Kidney glomerular epithelial cell (primary cell): ENCODE measurements at regions not wholly inside any gene's neighbourhood (a gene's known extent, or its start where the extent isn't known, plus 50 kb on each side); places are given as distances from the start of the nearest gene placed in this dataset.

Experiments
- DNase-seq: peaks from one replicate; lab custom pipeline; 2025; lab: John Stamatoyannopoulos, UW

DNA sequence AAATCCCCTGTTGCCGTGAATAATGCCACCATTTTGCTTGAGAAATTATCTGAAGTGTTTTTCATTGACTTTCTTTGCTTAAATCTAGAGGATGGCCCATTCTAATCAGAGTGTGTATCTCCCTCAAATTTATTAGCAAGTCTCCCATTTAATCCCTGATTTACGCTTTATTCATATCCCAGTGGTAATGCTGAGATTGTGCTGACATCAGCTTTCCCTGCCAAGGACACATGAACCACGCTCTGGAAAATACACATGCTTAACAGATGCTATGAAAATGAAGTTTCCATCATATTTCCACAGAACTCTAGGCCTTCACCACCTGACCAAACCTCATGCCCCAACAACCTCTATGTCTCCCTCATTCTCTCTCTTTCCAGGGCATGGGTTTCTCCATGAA is 545.4 kb downstream of the TUSC7 start:
- DNase-seq: no peak

DNA sequence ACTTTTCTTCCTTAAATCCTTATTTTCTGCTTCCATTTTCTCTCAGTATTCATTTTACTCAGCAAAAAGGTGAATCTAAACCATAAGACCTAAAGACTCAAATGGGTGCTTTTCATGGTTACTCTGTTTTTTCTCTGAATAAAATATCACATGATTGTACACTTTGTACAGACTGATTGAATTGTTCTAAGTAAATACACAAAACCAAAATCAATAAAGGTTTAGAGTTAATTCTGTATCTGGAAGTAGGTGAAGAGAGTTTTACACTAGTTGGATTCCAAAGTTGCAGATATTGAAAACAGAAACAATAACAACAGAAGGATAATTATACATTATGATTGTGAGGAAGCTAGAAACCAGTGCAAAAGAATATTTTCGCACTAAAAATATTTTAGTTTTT is 546.2 kb downstream of the TUSC7 start:
- no peak for DNase-seq

DNA sequence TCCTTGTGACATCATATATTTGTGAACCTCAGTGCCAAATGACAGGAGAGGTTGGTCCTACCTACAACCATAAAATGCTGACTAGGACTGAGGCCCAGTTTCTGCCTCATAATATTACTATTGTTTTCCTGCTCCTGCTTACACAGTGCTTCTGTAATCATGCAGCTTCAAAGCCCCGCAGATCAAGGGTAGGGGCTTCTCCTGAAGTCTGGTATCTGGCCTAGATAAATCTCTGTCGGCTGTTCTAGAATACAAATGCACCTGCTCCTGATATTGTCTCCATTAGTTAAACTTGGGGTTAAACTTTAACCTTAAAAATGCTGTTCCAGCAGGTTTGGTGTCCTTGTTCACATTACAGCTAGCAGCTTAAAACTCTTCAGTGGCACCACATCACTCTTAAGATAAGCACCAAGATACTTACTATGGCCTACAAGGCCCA is 552.4 kb downstream of the TUSC7 start:
- no peak for DNase-seq

DNA sequence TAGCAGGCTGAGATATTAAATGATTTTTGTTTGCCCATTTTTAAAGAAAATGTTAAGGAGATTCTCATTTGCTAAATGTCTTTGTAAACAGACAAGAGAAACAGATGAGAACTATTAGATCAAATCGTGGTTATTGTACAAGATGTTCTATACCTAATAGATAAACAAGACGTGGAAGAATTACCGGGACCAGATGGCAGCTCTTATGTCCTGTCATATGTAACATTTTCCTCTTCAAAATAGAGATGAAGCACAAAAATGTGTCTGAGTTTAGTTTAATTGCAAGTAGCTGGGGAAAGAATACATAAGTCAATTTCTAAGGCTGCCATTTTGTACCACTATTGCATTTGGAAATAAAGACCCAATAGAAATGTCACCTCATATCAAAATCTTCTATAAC is 553.7 kb downstream of the TUSC7 start:
- DNase-seq: no peak

DNA sequence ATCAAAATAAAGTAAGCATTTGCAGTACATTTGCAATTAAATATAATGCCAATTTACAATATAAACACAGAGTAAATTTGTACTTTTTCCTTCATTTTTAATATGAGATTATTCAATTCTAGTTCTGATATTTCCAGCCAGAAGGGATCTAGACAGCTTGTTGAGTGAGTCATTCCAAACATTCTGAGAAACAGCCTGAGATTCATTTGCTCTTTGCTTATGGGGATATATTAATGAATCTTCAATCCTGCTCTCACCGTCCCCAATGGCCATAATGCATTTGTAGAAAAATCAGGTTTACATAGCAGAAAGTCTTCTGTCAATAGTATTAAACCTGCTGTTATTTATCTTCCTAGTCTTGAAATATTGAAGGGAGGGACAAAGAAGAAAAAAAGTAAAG is 554.2 kb downstream of the TUSC7 start:
- DNase-seq: no peak

DNA sequence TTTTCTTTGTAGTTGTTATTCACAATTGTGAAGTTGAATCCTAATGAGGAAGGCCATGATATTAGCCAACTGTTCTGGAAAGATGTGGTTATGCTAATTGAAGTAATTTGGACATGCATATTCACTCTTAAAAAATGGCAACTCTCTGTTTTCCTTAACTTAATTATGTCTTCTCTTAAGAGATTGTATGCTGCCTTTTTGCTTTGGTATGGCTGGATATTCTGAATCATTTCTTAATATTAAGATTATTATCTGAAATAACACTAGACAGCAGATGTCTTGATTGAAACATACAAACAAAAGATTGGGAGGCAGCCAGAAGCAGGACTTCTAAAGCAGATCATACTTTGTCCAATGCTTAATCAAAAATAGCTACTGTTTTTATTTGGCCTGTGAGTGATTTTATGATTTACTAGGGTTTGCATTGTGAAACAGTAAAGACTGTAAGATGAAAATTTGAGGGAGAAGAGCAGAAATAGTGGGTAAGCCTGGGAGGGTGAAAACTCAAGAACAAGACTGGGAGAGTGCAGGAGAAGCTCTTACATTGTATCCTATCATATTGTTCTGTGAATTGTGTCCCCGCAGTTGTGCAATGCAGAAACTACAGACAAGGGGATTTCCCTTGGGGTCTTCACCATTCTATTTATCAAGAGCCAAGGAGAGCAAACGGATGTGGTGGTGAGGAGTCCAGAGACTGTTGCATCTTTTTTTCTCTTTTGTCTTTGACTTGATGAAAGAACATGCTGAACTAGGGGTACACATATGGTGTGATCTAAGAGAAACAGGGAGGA is 554.8 kb downstream of the TUSC7 start:
- no peak for DNase-seq

DNA sequence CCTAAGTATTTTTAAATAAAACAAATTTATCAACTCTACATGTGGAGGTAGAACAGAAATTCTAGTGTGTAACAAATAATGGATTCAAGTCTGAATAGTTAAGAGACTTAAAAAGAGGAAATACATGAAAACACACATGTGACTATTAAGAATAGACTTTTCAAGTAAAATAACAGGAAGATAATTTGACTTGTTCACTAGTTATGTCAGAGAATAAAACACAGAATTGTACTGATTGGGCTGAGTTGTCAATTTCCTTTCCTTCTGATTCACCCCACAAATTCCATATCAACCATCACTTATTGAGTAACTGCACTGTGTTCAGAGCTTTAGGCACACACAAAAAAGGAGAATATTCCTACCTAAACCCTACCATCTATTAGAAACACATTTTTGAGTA is 557.2 kb downstream of the TUSC7 start:
- no peak for DNase-seq

DNA sequence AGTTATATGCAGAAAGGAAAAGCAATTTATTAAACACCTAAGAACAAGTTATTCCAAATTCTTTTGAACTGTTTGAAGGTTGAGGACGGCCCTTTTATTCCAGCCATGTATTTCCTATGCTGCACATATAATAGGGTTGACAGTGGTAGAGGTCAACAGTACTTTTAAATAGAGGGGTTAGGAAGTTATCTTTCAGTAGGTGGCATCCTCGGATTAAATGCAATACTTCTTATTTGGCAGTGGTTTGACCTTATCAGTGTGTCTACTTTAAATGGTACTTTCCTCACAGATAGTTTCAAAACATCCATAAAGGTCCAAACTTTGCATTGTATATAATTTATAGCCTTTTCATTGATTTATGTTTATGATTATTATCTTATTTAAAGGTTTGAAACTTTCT is 558.7 kb downstream of the TUSC7 start:
- DNase-seq: no peak

DNA sequence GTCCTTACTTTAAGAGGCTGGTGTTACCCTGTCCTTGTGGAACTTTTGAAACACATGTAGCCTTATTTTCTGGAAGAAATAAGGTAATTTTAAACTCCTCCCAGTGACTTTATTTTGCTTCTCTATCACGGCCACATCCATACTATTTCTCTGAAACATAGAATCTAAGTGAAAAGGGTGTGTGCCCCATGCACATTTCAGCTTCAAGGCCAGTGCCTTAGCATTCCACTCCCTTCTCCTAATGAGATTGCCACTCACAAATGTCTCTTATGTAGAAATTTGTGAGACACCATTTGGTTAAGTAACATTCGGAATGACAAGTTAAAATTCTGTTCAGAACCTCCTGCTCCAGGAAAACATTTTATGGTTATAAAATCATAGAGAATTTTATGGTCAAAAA is 562.7 kb downstream of the TUSC7 start:
- no peak for DNase-seq

DNA sequence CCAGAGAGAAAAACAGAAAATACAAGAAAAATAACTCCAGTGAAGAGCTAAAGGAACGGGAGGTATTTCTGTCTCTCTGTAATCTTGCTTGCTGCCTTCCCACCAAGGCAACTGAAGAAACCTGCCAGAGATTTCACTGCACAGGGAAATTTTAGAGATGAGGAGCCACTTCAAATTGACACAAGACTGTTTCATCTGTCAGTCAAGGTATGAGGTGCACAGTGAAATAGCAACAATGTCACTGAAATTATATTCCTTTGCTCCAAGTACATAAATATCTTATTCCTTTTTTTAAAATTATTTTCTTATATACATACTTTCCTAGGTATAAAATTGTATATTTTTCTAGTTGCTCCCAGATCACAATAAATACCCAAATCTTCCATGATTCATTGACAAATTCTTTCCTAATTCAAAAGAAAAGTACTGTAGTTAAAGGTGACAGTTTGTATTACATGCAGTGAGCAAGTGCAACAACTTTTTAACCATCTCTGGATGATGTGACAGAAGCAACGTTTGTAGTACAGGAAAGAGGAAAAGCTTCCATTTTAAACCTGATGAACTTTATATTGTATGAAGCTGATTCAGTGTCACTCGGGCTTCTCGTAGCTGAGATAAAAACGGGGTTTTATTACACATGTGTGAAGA is 563.4 kb downstream of the TUSC7 start:
- no peak for DNase-seq

DNA sequence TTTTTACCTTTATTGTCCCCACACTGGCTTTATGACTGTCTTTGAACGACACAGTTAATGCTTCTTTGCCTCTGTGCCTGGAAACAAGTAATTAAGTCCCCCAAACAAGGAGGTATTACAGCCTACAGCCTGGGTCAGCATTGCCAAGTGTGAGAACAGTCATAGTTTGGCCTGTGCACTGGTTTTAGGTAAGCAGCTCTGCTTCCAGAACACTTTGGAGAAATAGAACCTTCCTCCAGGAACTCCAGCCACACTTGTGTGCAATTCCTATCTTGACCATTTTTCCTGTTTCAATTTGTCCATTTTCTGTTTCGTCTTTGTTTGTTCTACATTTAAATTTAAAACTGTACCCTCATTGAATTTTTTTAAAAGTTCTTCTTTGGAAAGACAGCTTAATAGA is 568.2 kb downstream of the TUSC7 start:
- no peak for DNase-seq

DNA sequence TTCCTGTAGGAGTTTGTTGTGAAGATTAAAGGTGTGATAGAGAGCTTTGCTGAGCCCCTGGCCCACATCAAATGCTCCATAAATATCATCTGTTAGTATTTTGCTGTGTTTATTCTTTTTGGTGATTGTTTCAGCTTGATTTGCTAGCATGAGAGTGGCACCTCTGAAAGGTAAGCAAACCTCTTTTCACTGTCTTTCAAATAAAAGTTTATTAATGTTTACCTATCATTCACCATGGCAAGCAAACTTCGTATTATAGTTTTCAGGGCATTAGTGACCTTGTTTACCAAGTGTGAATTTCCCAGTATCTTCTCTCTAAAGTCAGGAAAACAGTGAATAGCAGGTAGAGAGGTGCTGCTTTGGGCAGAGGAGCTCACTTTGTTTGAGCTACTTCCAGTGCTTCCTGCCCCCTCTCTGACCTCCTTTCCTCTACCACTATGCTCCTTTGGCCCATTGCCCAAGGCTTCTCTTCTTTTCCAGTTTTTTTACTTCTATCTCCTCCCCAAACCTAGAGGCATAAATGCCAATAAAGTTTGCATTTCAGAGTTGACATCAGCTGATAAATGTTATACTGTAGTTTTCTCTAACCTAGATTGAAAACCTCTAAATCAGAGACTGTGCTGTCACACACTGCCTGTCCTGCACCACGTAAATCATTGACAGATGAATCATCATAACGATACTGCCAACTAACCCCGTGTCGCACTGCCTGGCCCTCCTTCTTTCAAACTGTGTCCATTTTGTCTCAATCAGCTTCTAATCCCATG is 569.0 kb downstream of the TUSC7 start:
- DNase-seq: peak; percentile 72

DNA sequence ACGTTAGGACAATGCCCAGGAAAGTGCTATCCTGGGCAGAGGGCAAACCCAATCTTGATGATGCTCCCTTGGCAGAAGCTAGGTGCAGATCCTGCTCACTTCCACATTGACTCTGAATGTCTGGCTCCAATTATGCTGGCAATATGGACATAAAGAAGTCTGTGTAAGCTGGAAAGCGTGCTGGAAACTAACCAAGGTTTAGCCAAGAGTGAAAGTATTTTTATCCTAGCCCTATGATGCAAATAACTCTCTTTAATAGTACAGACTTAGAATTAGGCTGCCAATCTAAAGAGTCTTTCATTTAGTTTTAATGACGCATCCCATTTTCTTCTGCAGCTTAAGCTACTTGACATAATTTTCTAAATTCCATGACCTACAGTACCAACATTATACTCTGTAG is 571.8 kb downstream of the TUSC7 start:
- DNase-seq: no peak

DNA sequence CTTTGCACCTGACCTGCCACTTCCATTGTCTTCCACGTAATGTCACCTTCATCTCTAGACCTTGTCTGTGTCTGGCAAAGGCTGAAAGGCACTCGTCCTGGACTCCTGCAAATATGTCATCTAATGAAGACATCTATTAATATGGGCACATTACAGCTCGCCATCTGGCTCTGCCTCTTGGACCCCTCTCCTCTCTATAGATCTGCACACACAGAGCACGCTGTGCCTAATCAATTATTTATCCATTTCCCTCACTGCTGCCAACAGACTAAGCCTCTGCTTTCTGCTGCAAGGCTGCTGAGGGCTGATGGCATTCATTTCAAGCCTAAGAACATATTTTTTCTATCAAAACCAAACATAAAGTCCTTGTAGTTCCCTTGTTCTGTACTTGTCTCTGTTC is 573.0 kb downstream of the TUSC7 start:
- no peak for DNase-seq

DNA sequence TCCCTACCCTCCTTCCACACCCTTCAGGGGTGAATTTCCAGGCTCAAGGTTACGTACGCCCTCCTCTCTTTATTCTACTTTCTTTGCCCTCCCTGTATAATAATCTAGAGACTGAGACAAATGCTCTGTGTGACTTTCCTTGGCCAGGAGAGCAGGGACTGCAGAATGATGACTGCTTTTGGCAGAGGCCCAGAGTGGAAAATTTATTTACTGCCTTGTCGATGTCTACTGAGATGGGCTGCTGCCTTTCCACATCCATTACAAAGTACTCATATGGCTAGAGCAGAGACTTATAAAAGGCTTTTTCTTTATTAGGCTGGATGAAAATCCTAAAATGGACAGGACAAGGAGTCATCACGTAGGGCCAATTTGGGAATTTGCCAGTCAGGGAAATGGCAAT is 576.2 kb downstream of the TUSC7 start:
- DNase-seq: no peak

DNA sequence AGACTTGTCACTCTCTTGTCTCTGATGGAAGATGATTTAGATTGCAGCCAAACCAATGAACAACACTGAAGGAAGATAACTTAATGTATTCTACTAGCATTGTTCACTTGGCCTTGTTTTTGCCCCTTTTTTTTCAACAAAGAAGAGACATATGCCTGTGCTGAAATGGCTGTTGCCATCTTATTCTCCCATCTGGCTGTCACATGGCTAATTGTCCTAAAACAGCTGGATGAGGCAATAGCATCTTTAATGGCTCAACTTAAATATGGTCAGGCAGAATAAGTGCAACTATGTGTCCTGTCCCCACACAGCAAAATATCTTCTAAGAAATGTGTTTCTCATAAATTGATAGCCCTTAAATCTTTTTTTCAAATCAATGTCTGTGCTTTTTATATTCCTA is 576.9 kb downstream of the TUSC7 start:
- DNase-seq: no peak

DNA sequence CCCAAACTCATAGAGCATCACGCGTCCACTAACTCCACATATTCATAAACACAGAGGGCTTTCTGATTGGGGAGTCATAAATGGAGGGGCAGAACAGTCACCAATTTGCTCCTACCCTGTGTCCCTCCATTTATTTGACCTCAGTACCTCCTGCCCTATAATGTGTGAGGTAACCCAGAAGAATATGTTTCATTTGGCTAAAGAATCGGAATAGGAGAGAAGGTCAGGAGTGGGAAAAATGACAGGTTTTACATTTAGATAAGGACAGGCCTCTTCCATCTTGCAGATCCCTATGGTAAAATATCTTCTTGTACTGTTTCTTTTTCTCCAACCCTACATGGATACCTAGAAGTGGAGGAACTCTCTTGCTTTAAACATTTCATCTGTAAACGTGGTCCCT is 578.0 kb downstream of the TUSC7 start:
- DNase-seq: no peak

DNA sequence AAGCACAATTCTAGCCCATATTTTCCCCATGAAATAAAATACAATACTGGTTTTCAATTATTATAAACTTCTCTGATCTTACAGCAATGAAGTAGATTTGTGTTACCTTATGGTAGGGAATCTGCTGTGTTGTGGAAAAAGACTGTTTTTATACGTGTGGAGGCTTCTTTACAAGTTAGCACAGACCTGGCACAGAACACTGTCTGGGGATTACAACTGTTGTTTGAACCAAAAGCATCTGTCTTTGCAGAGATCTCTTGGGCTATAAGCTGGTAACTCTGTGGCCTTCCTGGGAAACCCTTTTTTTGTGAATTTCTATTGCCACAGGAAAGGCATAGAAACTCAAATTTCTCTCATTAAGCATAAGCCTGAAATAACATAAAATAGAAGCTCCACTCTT is 581.9 kb downstream of the TUSC7 start:
- no peak for DNase-seq

DNA sequence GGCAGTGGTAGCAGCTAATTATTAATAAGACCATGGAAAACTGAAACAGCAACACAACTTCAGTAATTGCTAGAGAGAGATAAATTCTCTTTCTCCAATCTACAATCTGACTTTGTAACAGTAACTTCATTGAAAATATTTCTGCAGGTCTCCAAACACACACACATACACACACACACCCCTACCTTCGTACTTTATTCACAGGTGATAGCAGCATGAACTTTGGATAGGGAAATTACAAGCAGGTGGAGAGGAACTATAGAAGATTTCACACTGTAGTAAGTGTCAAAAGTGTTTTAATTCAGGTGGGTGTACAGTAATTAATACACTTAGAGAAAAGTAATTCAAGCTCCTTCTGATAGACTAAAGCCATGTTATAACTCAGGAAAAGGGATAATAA is 587.5 kb downstream of the TUSC7 start:
- no peak for DNase-seq

DNA sequence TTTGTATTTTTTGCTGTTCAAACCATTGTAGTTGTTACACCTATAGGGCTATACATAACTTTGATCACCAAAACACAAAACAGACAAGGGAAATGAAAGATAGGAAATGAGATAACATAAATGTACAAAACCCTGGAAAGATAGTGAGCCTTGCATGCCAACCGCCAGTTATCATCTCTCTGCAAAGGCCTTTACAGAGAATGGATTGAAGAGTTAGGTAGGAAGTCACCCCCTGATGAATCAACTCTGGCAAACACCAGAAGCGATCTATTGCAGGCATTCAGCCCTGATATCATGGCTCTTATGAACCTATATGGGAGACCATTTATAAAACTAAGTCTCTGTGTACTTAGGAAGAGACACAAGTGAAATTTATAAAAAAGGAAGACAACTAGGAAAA is 588.0 kb downstream of the TUSC7 start:
- no peak for DNase-seq

DNA sequence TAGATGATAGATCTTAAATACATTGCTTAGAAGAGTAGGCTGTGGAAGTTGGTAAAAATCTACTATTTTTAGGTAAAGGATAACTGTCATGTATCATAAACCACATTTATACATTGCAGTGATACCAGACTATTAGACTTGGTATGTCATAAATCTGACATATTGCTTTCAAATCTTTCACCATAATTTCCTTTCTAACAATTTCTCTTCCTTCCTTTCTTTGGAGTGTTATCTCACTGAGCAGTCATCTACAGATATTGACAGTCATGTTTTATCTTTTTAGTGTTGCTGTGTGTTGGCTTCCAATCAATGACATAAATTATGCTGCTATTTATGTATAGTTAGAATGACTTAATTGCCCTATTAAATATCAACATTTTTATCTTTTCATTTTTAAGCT is 588.7 kb downstream of the TUSC7 start:
- no peak for DNase-seq

DNA sequence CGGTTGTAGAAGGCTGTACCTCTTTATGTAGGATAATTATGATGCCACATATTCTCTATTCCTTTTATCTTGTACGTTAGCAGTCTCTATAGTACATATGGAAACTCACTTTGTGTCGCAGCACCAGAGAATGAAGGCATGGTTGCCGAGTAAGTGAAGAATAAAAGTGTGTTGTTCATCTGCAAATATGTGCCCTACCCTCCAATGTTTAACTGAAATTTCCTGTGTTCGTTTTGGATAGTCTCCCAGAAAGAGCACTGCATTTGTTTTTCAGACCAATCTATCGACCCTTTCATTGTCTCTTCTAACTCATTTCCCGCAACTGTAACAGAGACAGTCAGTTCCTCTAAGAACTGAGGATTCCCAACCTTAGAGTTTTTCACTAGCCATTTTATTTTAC is 592.8 kb downstream of the TUSC7 start:
- DNase-seq: no peak

DNA sequence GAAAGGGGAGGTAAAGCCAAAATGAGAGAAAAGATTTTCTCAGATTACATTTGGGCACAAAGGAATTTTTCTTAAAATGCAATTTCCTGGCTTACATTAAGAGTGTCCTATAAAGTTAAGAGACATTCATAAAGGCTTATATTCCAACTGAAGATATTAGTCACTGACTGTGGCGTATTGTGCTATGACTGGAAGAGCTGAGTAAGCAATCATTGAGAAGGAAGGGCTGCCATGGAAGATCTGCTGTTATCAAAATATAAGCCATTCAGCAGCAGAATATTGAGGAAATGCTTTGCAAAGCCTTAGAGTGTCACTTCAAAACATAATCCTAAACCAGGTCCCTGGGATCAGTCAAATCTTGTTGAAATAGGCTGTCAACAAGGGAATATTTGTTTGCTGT is 593.9 kb downstream of the TUSC7 start:
- no peak for DNase-seq
